ENCODE measurements at regions not wholly inside any gene's neighbourhood (a gene's known extent, or its start where the extent isn't known, plus 50 kb on each side); places are given as distances from the start of the nearest gene placed in this dataset.

DNA sequence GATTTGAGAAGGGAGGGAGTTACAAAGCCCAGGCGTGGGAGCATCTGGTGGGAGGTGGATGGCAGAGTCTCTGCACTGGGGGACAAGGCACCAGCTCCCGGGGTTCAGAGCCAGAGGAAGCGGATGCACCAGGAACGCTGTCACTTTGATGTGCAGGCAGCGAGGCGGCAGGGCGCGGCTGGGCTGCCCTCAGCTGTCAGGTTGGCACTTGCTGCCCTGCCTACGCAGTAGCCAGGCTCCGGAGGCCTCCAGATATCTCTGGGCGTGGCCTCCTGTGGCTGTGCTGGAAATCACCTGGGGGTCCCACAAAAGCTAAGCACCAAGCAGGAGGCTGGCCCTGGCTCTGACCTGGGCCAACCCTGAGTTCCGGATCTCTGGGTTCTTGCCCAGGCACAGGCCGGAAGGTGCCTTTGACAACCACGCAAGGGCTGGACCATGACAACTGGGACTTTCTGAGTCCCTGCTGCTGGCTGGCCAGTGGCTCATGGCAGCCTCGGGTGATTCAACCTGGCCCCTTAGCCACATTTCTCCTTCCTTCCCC is 62.1 kb upstream of the MAP1LC3B2 start:
- FAIRE-seq = no peak

GRCh38 chr12:116498471-116498870 is 60.7 kb upstream of the MAP1LC3B2 start:
- FAIRE-seq = no peak

DNA sequence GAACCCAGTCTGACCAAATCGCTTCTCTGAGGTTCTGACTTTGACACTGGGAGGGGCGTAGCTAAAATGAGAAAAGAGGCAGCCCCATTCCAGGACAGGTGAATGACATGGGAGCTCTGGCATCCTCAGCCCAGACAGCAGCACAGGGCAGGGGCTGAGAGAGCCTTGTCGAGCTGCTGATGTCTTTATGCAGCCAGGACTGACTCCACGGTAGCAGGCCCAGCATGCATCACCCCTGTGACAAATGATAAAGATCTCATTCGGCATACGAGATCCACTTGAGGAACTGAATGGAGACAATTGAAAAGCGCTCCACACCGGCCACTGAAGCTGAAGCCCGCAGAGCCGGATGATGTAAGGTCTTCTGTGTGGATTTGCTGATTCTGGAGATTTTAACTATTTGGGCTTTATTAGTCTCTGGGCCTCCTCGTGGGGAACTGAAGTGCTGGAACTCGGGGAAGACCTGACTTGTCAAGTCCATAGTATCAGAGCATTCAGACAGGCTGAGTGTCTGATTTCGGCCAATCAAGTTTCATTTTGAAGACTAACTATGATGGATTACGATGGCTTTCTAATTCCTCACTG is 56.9 kb upstream of the MAP1LC3B2 start:
- no peak for FAIRE-seq

GRCh38 chr12:116502989-116503496 is 56.1 kb upstream of the MAP1LC3B2 start:
- FAIRE-seq = no peak

DNA sequence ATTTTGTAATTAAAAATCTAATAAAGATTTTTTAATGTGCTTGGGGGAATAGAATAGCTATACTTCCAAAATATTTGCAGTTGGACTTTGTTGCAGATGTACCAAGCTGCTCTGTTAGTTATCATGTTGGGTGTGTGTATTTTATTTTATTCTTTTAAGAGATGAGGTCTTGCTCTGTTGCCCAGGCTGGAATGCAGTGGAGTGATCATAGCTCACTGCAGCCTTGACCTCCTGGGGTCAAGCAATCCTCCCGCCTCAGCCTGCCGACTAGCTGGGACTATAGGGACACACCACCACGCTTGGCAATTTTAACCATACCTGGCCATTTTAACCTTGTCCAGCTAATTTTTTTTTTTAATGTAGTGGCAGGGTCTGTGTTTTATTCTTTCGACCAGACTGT is 54.7 kb upstream of the MAP1LC3B2 start:
- FAIRE-seq = no peak

GRCh38 chr12:116506697-116507064 is 52.5 kb upstream of the MAP1LC3B2 start:
- no peak for FAIRE-seq

DNA sequence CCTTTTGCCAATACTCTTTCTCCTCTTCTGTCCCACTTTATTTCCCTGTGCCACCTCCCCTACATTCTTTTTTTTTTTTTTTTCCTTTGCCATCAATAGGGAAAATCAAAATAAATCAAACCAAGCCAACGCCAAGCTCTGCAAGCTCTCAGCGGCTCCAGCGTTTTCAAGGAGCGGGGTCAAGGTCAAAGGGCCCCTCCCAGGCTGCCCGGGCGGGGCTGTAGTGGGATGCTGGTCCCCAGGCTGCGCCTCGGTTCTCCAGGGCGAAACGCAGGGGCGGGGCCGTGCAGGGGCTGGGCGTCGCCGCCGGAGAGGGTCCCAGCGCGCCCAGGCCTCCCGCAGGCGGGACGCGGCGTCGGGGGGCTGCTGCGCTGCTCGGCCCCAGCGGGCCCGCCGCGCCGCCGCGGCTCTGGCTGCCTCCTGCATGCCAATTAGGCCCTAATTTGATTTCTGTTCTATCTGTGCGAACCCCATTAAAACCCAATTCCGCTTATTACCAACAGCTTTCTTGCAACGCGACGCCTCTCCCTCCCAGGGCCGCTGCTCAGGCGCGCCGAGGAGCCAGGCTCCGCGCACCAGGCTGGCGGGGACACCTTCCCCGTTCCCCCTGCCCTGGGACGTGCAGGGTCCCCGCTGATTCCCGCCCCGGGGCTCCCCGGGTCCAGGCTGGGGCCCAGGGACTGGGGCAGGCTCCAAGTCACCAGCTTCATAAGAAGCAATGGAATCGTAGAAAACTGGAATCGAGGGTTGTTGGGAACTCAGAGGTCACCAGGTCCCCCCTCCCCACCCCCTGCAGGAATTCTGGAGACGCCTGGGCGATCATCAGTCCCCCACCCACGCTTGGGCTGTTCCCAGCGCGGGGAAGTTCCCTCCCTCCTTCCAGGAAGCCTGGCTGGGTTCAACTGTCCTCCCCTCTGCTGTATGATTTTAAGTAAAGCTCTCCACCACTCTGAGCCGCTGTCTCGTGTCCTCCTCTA is 50.7 kb upstream of the MAP1LC3B2 start:
- FAIRE-seq = no peak
